ENCODE measurements at regions not wholly inside any gene's neighbourhood (a gene's known extent, or its start where the extent isn't known, plus 50 kb on each side); places are given as distances from the start of the nearest gene placed in this dataset.

DNA sequence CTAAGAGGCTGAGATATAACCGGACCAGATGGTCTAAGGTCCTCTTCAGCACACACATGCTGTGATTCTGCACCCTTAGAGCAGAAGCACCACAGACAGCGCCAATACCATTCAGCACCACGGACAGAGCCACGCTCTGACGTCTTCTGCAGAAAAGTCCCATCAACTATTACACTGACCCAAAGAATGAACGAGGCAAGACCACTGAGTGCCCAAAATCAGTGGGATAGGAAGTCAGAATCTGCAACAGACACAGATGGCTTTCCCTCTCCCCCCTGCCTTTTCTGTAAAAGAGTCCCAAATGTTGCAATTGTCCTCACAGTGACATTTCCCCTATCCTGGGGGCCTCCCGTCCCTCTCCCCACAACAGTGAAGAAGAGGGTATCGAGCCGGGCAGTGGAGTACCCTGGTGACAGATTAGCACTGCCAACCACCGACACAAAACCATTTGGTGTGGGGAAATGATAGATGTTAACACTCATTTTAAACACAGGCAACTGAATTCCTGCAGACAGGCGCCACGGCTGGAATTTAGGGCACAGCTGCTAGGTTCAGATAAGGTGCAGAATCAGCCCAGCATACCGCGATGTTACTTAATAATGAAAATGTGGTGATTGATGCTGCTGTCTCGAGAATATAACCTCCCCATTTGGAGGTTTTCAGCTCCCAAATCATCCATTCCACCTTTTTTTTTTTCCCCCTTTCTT lies 66.6 kb upstream of the CTNNBL1 start:
- TF ChIP-seq POLR2A (IDR thresholded peaks at IDR 0.05; ENCODE audit: low read length) = no peak
- no peak for TF ChIP-seq SREBF2 (IDR thresholded peaks at IDR 0.05)
- TF ChIP-seq, protein P1, sequence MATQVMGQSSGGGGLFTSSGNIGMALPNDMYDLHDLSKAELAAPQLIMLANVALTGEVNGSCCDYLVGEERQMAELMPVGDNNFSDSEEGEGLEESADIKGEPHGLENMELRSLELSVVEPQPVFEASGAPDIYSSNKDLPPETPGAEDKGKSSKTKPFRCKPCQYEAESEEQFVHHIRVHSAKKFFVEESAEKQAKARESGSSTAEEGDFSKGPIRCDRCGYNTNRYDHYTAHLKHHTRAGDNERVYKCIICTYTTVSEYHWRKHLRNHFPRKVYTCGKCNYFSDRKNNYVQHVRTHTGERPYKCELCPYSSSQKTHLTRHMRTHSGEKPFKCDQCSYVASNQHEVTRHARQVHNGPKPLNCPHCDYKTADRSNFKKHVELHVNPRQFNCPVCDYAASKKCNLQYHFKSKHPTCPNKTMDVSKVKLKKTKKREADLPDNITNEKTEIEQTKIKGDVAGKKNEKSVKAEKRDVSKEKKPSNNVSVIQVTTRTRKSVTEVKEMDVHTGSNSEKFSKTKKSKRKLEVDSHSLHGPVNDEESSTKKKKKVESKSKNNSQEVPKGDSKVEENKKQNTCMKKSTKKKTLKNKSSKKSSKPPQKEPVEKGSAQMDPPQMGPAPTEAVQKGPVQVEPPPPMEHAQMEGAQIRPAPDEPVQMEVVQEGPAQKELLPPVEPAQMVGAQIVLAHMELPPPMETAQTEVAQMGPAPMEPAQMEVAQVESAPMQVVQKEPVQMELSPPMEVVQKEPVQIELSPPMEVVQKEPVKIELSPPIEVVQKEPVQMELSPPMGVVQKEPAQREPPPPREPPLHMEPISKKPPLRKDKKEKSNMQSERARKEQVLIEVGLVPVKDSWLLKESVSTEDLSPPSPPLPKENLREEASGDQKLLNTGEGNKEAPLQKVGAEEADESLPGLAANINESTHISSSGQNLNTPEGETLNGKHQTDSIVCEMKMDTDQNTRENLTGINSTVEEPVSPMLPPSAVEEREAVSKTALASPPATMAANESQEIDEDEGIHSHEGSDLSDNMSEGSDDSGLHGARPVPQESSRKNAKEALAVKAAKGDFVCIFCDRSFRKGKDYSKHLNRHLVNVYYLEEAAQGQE (IDR thresholded peaks at IDR 0.05) = peak; percentile 98
- TF ChIP-seq, protein P2, sequence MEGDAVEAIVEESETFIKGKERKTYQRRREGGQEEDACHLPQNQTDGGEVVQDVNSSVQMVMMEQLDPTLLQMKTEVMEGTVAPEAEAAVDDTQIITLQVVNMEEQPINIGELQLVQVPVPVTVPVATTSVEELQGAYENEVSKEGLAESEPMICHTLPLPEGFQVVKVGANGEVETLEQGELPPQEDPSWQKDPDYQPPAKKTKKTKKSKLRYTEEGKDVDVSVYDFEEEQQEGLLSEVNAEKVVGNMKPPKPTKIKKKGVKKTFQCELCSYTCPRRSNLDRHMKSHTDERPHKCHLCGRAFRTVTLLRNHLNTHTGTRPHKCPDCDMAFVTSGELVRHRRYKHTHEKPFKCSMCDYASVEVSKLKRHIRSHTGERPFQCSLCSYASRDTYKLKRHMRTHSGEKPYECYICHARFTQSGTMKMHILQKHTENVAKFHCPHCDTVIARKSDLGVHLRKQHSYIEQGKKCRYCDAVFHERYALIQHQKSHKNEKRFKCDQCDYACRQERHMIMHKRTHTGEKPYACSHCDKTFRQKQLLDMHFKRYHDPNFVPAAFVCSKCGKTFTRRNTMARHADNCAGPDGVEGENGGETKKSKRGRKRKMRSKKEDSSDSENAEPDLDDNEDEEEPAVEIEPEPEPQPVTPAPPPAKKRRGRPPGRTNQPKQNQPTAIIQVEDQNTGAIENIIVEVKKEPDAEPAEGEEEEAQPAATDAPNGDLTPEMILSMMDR (IDR thresholded peaks at IDR 0.05) = no peak
- no peak for TF ChIP-seq PBX3 (IDR thresholded peaks at IDR 0.05)
- no peak for TF ChIP-seq RNF2 (IDR thresholded peaks at IDR 0.05; ENCODE audit: borderline replicate concordance, low read depth)
- no peak for TF ChIP-seq EP300 (IDR thresholded peaks at IDR 0.05)
- no peak for TF ChIP-seq CEBPB (IDR thresholded peaks at IDR 0.05)
